GM19328 (cell line): ENCODE measurements at regions not wholly inside any gene's neighbourhood (a gene's known extent, or its start where the extent isn't known, plus 50 kb on each side); places are given as distances from the start of the nearest gene placed in this dataset.
"Not testable (repeated sequence)": the region's sequence is repeated elsewhere in the genome, so short reads cannot be mapped to it uniquely, and the experiment has no call there.

ENCODE experiments used
- ATAC-seq: cut with Tn5 transposase; IDR thresholded peaks from one replicate; pipeline ENCODE4 v1.9.1; 2021; ENCODE audit warnings: mild to moderate bottlenecking, moderate library complexity; ENCODE audit not compliant: unreplicated experiment

DNA sequence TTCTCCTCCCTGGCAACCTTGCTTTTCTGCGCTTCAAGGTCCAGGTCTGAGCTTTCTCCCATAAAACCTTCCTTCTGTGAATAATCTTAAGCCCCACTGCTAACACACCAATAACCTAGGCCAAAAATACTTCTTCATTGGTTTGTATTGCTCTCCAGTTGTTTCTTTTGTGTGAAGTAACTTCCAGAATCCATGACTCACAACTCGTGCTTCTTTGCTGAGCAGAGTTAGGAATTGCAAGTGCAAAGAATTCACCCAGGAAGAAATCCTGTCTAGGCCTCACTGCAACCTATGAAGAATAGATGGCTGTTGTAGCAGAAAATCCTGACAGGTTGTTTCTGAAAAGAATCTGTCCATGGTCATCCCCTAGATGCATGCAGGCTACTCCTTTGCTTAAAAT is 295.7 kb downstream of the MED10 start:
- ATAC-seq: no peak

- no peak for ATAC-seq
Measured at GRCh38 chr5:6081727-6082210, 296.6 kb downstream of the MED10 start.

DNA sequence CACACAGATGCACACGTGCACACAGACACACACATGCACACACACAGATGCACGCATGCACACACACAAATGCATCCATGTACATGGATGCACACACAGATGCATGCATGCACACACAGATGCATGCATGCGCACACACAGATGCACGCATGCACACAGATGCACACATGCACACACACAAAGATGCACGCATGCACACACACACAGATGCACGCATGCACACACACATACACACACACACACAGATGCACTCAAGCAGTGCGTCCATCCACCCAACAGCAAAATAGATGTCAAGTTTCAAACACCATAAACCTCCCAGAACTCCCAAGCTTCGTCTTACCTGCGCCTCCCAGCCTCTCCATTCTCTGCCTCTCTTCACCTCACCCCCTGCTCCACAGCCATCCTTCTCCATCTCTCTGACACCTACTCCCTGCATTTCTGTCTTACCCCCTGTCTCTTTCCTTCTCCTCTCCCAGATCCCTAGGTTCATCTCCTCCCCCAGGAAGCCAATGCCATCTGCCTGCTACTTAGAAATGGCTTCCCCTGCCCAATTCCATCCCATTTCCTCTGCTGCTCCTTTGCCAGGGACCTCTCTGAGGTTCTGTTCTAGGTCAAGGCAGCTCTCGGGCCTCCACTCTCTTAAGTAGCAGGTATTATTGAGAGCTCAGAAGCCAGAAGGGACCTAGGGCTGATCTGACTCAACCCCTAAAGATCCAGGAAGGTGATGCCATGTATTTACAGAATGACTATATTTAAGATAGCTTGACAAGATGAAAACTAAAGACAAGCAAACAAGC is 297.2 kb downstream of the MED10 start:
- ATAC-seq: no peak

GRCh38 chr5:6080436-6080835 is 297.9 kb downstream of the MED10 start:
- ATAC-seq: no peak

- ATAC-seq: no peak
Measured at GRCh38 chr5:6078881-6079280, 299.5 kb downstream of the MED10 start.

DNA sequence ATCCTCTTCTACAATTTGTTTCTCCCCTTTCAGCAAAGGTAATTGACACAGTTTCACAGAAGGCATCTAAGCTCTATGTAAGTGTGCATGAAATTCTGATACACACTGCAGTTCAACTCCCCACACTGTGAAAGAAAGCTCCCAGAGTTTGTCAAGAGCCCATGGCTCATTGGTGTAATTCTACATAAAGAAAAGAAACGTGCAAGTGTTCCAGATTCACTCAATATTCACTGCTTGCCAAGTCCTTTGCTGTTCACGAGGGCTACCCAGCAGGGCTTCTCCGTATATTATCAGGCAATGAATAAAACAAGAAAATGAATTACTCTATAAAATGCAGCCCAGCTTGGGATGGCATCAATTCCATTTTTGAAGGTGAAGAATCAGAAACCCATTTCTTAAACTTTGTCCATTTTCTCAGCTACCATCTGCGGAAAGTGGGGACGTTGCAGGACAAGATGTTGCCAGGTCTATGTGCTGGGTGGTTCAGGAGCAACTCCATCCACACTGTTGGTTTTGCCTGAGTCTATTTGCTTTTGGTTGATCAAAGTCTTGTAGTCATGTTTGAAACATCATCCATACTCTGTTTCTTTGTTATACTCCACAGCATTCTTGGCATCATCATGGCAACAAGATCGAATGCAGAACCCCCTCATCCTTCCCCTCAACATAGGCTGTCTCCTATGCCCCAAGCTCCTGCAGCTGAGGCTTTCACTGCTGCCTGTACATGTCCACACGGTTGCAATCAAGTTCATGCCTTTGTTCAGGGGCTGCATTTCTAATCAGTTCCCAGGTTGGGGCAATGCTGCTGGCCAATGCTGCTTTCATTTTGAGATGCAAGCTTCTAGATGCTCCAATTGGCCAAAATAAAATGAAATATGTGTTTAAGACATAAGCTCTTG is 301.8 kb downstream of the MED10 start:
- ATAC-seq: no peak

- ATAC-seq: not testable (repeated sequence)
Measured at GRCh38 chr5:6072488-6072887, 305.9 kb downstream of the MED10 start.

- ATAC-seq: no peak
Measured at GRCh38 chr5:6069496-6070185, 308.7 kb downstream of the MED10 start.

DNA sequence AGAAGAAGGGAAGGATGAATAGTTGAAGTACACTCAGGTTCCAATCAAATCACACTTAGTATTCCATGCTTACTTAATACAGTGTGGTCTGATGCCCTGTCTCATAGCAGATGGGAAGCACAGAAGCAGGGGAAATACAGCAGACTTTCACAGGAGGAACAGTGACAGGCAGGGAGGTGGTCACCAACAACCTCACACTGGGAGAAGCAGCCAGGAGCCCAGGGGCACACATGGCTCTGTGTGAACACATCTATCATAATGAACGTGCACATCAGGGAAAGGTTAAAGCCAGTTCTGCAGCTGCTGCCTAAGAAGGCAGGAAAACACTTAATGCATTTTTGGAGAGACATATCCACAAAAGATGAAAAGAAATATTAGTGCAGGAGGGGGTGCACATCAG is 312.3 kb downstream of the MED10 start:
- no peak for ATAC-seq

GRCh38 chr5:6059137-6059800 is 319.1 kb downstream of the MED10 start:
- no peak for ATAC-seq

DNA sequence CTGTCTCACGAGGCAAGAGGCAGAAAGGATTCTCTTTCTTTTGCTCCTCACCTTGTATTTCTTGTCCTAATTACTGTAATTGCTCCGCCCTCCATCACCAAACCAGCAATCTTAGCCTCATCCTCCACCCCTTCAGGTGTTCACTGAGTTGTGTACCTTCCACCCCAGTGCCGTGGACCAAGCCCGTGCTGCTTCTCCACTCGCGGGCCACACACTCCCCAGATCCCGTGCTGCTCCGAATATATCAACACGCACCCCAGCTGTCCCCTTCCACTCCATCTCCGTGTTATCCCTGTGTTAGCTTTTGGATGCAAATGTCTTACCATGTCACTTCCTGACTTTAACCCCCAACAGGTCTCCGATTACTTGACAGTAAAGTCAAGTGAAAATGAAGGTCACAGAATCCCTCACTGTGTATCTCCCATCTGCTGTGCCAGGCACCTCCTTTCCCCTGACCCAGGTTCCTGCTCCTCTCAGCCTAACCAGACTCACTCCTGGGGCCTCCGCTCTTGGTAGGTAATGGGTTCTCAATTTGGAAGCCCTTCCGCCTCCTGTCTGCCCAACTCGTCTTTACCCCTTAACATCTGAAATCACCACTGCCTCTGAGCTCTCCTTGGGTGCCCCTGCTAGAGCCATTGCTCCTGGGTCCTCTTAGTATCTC is 320.2 kb downstream of the MED10 start:
- no peak for ATAC-seq

GRCh38 chr5:6056280-6056679 is 322.1 kb downstream of the MED10 start:
- no peak for ATAC-seq

GRCh38 chr5:6049662-6050061 is 328.7 kb downstream of the MED10 start:
- ATAC-seq: no peak

DNA sequence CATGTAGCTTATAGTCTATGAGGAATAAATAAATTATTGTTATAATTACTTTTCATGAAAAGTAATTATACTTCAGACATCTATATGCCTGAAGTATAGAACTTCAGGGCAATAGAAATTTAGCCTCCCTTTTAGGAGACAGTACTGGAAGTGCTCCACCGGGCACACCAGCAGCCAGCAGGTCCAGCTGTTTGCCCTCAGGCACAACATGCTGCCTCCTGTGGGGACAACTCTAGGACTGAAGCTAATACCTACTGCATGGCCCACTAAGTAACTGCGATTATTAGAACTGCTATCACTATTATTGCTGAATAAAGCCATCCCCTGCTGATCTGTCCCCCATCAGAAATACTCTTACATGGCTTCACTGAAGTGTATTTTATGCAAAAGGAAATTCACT is 329.6 kb downstream of the MED10 start:
- no peak for ATAC-seq

DNA sequence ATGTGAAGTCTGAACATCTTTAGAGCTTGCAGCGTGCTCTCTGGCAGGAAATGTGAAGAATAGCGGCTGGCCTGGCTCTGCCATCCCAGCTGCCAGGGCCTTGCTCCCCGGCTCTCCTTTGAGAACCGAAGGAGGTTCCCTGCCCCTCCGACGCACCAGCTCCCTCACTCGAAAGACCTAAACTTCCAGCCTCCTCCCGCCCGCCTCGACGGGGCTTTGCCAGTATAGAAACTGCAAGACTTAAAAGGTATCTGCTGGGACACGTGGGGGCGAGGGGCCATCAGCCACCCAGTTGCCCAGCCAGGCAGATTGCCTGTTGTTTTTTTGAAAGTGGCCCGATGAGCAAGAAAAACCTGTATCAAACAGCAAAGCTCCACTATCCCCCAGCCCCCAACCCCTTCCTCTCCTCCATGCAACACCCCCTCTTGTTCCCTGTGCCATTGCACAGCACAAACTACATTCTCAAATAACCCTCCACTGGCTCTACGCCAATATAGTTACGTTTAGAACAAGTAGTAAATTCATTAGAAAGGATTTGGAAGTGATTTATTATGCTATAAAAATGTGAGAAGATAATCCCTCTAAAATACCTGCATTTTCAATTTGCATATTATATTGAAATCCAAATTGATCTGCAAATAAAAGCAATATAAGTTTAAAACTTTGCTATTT is 331.9 kb downstream of the MED10 start:
- no peak for ATAC-seq

DNA sequence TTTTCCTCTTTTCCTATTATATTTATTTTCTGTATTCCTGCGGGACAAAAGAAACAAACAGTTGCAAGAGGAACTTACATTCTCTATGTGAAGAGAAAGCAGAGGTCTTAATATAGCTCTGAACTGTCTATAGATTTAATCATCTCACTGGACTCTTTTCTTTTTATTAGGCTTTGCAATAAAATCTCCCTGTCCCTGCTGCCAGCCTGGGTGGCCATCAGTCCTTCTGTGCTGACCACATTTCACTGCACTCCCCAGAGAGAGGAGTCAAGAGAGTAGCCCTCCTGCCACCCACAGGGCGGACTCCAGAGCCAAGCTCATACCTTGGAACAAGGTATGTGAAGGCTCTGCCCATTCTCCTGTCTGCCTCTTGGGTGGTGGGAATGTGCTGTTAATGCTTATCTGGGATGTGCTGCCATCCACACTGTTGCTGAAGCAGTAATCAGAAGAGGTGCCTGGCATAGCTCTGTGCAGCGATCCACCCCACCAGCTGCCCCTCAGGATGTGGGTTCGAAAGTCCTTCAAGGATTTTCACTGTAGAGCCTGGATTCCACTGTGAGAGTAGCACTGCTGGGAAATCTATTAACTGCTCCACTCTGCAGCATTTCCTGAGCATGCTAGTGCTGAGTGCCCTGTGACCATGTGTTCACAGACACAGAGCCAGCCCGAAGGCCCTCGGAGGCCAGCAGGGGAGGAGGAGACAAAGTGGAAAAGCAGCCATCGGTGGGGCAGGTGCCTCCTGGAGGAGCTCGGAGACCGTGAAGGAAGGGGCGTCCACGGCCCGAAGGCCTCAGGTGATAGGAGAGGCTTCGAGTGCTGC is 334.6 kb downstream of the MED10 start:
- no peak for ATAC-seq

DNA sequence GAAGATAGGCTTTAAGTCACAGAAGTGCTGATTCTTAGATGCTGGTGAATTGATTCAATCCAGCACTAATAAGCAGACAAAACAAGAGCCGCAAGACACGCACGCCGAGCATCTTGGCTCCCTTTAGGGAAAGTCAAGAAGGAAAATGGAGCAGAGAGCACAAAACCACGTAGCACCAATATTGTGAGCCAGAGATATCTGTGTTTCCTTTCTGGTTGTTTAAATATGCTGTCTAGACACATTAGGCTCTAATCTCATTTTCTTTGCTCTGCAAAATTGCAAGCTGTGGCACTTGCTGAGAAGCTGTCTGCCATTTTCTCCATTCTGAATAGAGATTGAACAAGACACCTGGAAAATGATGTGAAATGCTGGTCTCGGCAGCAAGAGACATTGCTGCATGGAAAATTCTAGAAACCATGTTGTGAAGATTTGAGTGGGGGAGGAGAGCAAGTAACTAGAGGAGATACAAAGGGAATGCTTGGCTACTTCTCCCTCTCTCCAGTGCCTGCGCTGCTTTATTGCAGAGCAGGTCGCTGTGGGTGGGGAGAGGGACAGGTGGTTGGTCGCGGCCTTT is 336.3 kb downstream of the MED10 start:
- ATAC-seq: no peak

GRCh38 chr5:6039111-6039510 is 339.2 kb downstream of the MED10 start:
- ATAC-seq: no peak

GRCh38 chr5:6036006-6036405 is 342.3 kb downstream of the MED10 start:
- ATAC-seq: no peak
